DOHH2 (cell line): ENCODE measurements at regions not wholly inside any gene's neighbourhood (a gene's known extent, or its start where the extent isn't known, plus 50 kb on each side); places are given as distances from the start of the nearest gene placed in this dataset.

Experiments used
- H3F3A ChIP-seq: fragments of 200-600 bp; sonication (generic), shearing (Covaris generic); 2 replicates; pipeline ENCODE4 v1.6.0; 2016; ENCODE audit warnings: antibody characterized with exemption, mild to moderate bottlenecking; ENCODE audit not compliant: control insufficient read depth, insufficient read depth
- H3K27ac ChIP-seq: fragments of 200-600 bp; sonication (generic); 2 replicates; pipeline ENCODE4 v1.5.1; 2014; ENCODE audit warnings: low read depth, mild to moderate bottlenecking, low read length, moderate library complexity
- H3K27me3 ChIP-seq: fragments of 200-600 bp; sonication (generic); 2 replicates; pipeline ENCODE4 v1.6.1; 2014; ENCODE audit warnings: mild to moderate bottlenecking, low read length, mixed read lengths; ENCODE audit not compliant: control insufficient read depth
- H3K36me3 ChIP-seq: fragments of 200-600 bp; sonication (generic); 2 replicates; pipeline ENCODE4 v1.6.1; 2014; ENCODE audit warnings: mild to moderate bottlenecking, low read length, moderate library complexity, mixed read lengths; ENCODE audit not compliant: control insufficient read depth
- H3K4me1 ChIP-seq: fragments of 200-600 bp; sonication (generic); 2 replicates; pipeline ENCODE4 v1.6.1; 2014; ENCODE audit warnings: mild to moderate bottlenecking, low read length, mixed read lengths; ENCODE audit not compliant: control insufficient read depth
- H3K4me2 ChIP-seq: fragments of 200-600 bp; sonication (generic); 2 replicates; pipeline ENCODE4 v1.6.0; 2014; ENCODE audit warnings: mild to moderate bottlenecking, low read length, moderate library complexity
- H3K4me3 ChIP-seq: fragments of 200-600 bp; sonication (generic); 2 replicates; pipeline ENCODE4 v1.5.1; 2014; ENCODE audit warnings: mild to moderate bottlenecking, low read length, mixed read lengths
- H3K79me2 ChIP-seq: fragments of 200-600 bp; sonication (generic); 2 replicates; pipeline ENCODE4 v1.6.1; 2014; ENCODE audit warnings: mild to moderate bottlenecking, low read length, mixed read lengths; ENCODE audit not compliant: control insufficient read depth
- H3K9me2 ChIP-seq: fragments of 200-600 bp; sonication (generic); replicated peaks from 2 replicates; pipeline ENCODE4 v1.6.1; 2014; ENCODE audit warnings: mild to moderate bottlenecking, low read length, mixed read lengths; ENCODE audit not compliant: control insufficient read depth
- H3K9me3 ChIP-seq: fragments of 200-600 bp; sonication (generic); 2 replicates; pipeline ENCODE4 v1.6.1; 2014; ENCODE audit warnings: antibody characterized with exemption, low read length, mixed read lengths; ENCODE audit not compliant: control insufficient read depth, insufficient read depth
- H4K20me1 ChIP-seq: fragments of 200-600 bp; sonication (generic); 2 replicates; pipeline ENCODE4 v1.6.0; 2014; ENCODE audit warnings: low read depth, mild to moderate bottlenecking, antibody characterized with exemption, low read length, moderate library complexity; ENCODE audit not compliant: control insufficient read depth, insufficient read depth
- EZH2phosphoT487 ChIP-seq: fragments of 200-600 bp; sonication (generic); IDR thresholded peaks from 2 replicates; pipeline ENCODE4 v1.6.1; 2017; ENCODE audit warnings: borderline replicate concordance, mild to moderate bottlenecking, antibody characterized with exemption, low read length, moderate library complexity, mixed read lengths
- TF ChIP-seq, protein P1 (sequence below): fragments of 200-600 bp; sonication (generic); IDR thresholded peaks from one replicate; pipeline ENCODE4 v1.5.1; 2014; ENCODE audit warnings: antibody characterized with exemption, mild to moderate bottlenecking, low read depth, low read length; ENCODE audit not compliant: poor library complexity, severe bottlenecking

DNA sequence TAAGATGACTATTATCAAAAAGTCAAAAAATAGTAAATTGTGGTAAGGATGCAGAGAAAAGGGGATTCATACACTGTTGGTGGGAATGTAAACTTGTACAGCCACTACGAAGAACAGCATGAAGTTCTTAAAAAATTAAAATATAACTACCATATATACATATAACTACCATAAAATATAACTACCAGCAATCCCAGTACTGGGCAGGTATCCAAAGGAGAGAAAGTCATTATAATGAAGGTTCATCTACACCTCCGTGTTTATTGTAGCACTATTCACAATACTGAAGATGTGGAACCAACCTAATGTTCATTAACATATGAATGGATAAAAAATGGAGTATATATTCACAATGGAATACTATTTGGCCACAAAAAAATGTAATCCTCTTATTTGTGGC is 360.9 kb upstream of the CT83 start:
- H3K27me3 ChIP-seq = no peaks in the 10 kb centered on the region
- no peaks in the 10 kb centered on the region for H3K4me1 ChIP-seq
- H4K20me1 ChIP-seq = no peaks in the 10 kb centered on the region
- no peak overlapping the region for H3K4me3 ChIP-seq
- H3K27ac ChIP-seq = no peak overlapping the region
- H3K79me2 ChIP-seq = no peaks in the 10 kb centered on the region
- TF ChIP-seq, protein P1, sequence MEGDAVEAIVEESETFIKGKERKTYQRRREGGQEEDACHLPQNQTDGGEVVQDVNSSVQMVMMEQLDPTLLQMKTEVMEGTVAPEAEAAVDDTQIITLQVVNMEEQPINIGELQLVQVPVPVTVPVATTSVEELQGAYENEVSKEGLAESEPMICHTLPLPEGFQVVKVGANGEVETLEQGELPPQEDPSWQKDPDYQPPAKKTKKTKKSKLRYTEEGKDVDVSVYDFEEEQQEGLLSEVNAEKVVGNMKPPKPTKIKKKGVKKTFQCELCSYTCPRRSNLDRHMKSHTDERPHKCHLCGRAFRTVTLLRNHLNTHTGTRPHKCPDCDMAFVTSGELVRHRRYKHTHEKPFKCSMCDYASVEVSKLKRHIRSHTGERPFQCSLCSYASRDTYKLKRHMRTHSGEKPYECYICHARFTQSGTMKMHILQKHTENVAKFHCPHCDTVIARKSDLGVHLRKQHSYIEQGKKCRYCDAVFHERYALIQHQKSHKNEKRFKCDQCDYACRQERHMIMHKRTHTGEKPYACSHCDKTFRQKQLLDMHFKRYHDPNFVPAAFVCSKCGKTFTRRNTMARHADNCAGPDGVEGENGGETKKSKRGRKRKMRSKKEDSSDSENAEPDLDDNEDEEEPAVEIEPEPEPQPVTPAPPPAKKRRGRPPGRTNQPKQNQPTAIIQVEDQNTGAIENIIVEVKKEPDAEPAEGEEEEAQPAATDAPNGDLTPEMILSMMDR = no peak
- no peak for TF ChIP-seq EZH2phosphoT487
- H3K36me3 ChIP-seq = no peaks in the 10 kb centered on the region
- no peak overlapping the region for H3K4me2 ChIP-seq
- no peaks in the 10 kb centered on the region for H3K9me3 ChIP-seq
- H3K9me2 ChIP-seq = no peaks in the 10 kb centered on the region
- H3F3A ChIP-seq = no peaks in the 10 kb centered on the region

- Histone ChIP-seq H3K9me2 (no peaks in the 10 kb centered on the region), H3K27ac (no peak overlapping the region), H3K79me2 (no peaks in the 10 kb centered on the region), H3F3A (no peaks in the 10 kb centered on the region), H4K20me1 (no peaks in the 10 kb centered on the region), H3K9me3 (no peaks in the 10 kb centered on the region), H3K4me3 (no peak overlapping the region), H3K4me1 (no peaks in the 10 kb centered on the region), H3K36me3 (no peaks in the 10 kb centered on the region), H3K4me2 (no peak overlapping the region), H3K27me3 (no peaks in the 10 kb centered on the region)
- TF ChIP-seq, protein P1 = no peak
- TF ChIP-seq EZH2phosphoT487 = no peak
Measured at GRCh38 chrX:116806288-116806802, 343.6 kb upstream of the CT83 start.

DNA sequence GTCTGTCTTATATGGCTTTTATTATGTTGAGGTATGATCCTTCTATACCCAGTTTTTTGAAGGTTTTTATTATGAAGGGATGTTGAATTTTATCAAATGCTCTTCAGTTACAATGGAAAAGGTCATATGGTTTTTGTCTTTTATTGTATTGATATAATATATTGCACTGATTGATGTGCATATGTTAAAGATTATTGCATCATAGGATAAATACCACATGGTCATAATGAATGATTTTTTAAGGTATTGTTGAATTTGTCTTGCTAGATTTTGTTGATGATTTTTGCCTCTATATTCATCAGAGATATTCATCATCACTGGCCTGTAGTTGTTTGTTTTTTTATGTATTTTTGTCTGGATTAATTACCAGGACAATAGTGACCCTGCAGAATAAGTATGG is 339.2 kb upstream of the CT83 start:
- H3K36me3 ChIP-seq = no peaks in the 10 kb centered on the region
- no peaks in the 10 kb centered on the region for H3F3A ChIP-seq
- H3K4me2 ChIP-seq = no peak overlapping the region
- H3K4me1 ChIP-seq = no peaks in the 10 kb centered on the region
- no peaks in the 10 kb centered on the region for H3K9me3 ChIP-seq
- no peak for TF ChIP-seq EZH2phosphoT487
- TF ChIP-seq, protein P1 = no peak
- H3K27ac ChIP-seq = no peak overlapping the region
- H3K27me3 ChIP-seq = no peaks in the 10 kb centered on the region
- no peak overlapping the region for H3K4me3 ChIP-seq
- no peaks in the 10 kb centered on the region for H4K20me1 ChIP-seq
- no peaks in the 10 kb centered on the region for H3K79me2 ChIP-seq
- no peaks in the 10 kb centered on the region for H3K9me2 ChIP-seq

GRCh38 chrX:116781926-116782325 is 319.1 kb upstream of the CT83 start:
- Histone ChIP-seq H3K27me3 (no peaks in the 10 kb centered on the region), H3K9me3 (no peaks in the 10 kb centered on the region), H3K4me3 (no peak overlapping the region), H3K79me2 (no peaks in the 10 kb centered on the region), H3K9me2 (no peaks in the 10 kb centered on the region), H3K27ac (no peak overlapping the region), H3K4me1 (no peaks in the 10 kb centered on the region), H3F3A (no peaks in the 10 kb centered on the region), H3K4me2 (no peak overlapping the region), H3K36me3 (no peaks in the 10 kb centered on the region), H4K20me1 (no peaks in the 10 kb centered on the region)
- no peak for TF ChIP-seq EZH2phosphoT487
- TF ChIP-seq, protein P1 = no peak
